ENCODE measurements at regions not wholly inside any gene's neighbourhood (a gene's known extent, or its start where the extent isn't known, plus 50 kb on each side); places are given as distances from the start of the nearest gene placed in this dataset.

- H2AFZ ChIP-seq (ENCODE audit: low read depth, low read length), result no peak overlapping the region
- 86% methylated on average over 2 of the region's 2 CpGs for WGBS
- H3K79me1 ChIP-seq (replicated peaks; ENCODE audit: low read length, poor library complexity, severe bottlenecking), result no peaks in the 10 kb centered on the region
These were observed 112.0 kb upstream of the PNPT1 start for GRCh38 chr2:55805686-55806085.

GRCh38 chr2:55804535-55804934 is 110.9 kb upstream of the PNPT1 start:
- Histone ChIP-seq H3K14ac (ENCODE audit: low read length in 2 of 2) (no peak overlapping the region), H2BK12ac (ENCODE audit: low read length in 2 of 2) (no peak overlapping the region), H3K18ac (ENCODE audit: low read depth in 1 of 2, low read length in 2 of 2) (no peak overlapping the region), H2BK15ac (ENCODE audit: low read depth, poor library complexity, severe bottlenecking) (no peak overlapping the region), H3K27ac (ENCODE audit: low read length, poor library complexity, severe bottlenecking) (no peak overlapping the region), H3K9me3 (ENCODE audit: control insufficient read depth, low read length) (no peaks in the 10 kb centered on the region), H3K4ac (ENCODE audit: low read depth in 1 of 2, low read length in 2 of 2) (no peak overlapping the region), H3K4me3 (ENCODE audit: insufficient read depth in 1 of 2, low read depth in 1 of 2, low read length in 2 of 2) (no peak overlapping the region), H2AK5ac (ENCODE audit: low read length, severe bottlenecking) (no peak overlapping the region), H3K4me1 (ENCODE audit: control insufficient read depth, insufficient read depth, low read depth, low read length) (no peaks in the 10 kb centered on the region), H2BK5ac (ENCODE audit: low read depth, low read length, poor library complexity, severe bottlenecking) (no peak overlapping the region), H3K79me1 (replicated peaks; ENCODE audit: low read length, poor library complexity, severe bottlenecking) (no peaks in the 10 kb centered on the region), H3K27me3 (ENCODE audit: control insufficient read depth in 1 of 2, insufficient read depth in 1 of 2, low read length in 2 of 2) (no peaks in the 10 kb centered on the region), H3K36me3 (ENCODE audit: control insufficient read depth in 1 of 2, insufficient read depth in 2 of 2, low read depth in 1 of 2, low read length in 2 of 2) (no peaks in the 10 kb centered on the region), H2AFZ (ENCODE audit: low read depth, low read length) (no peak overlapping the region), H4K91ac (ENCODE audit: low read length) (no peak overlapping the region), H3K9ac (ENCODE audit: low read length) (peak overlapping the region; percentile 9), H3K23ac (ENCODE audit: low read length in 2 of 2) (no peak overlapping the region), H2BK120ac (ENCODE audit: low read depth, low read length) (no peak overlapping the region), H3K4me2 (ENCODE audit: low read length, poor library complexity, severe bottlenecking) (no peak overlapping the region), H4K8ac (ENCODE audit: low read length) (no peak overlapping the region)
- DNase-seq, result no peak
- 61% methylated on average over 6 of the region's 6 CpGs for WGBS

More at GRCh38 chr2:55805686-55806085, 112.0 kb upstream of the PNPT1 start:
- no peaks in the 10 kb centered on the region for H3K4me1 ChIP-seq (ENCODE audit: control insufficient read depth, insufficient read depth, low read depth, low read length)
- H3K9me3 ChIP-seq (ENCODE audit: control insufficient read depth, low read length), result no peaks in the 10 kb centered on the region
- no peak overlapping the region for H3K18ac ChIP-seq (ENCODE audit: low read depth in 1 of 2, low read length in 2 of 2)
- no peak overlapping the region for H2BK5ac ChIP-seq (ENCODE audit: low read depth, low read length, poor library complexity, severe bottlenecking)
- no peaks in the 10 kb centered on the region for H3K27me3 ChIP-seq (ENCODE audit: control insufficient read depth in 1 of 2, insufficient read depth in 1 of 2, low read length in 2 of 2)
- H3K4me2 ChIP-seq (ENCODE audit: low read length, poor library complexity, severe bottlenecking), result no peak overlapping the region
- H3K14ac ChIP-seq (ENCODE audit: low read length in 2 of 2), result no peak overlapping the region
- H2BK12ac ChIP-seq (ENCODE audit: low read length in 2 of 2), result no peak overlapping the region
- H3K23ac ChIP-seq (ENCODE audit: low read length in 2 of 2), result peak overlapping the region in 1 of 2 experiments; percentile 78
- no peak overlapping the region for H4K91ac ChIP-seq (ENCODE audit: low read length)
- no peak overlapping the region for H3K9ac ChIP-seq (ENCODE audit: low read length)
- H4K8ac ChIP-seq (ENCODE audit: low read length), result no peak overlapping the region
- H3K27ac ChIP-seq (ENCODE audit: low read length, poor library complexity, severe bottlenecking), result no peak overlapping the region
- H2BK15ac ChIP-seq (ENCODE audit: low read depth, poor library complexity, severe bottlenecking), result no peak overlapping the region
- H3K36me3 ChIP-seq (ENCODE audit: control insufficient read depth in 1 of 2, insufficient read depth in 2 of 2, low read depth in 1 of 2, low read length in 2 of 2), result no peaks in the 10 kb centered on the region
- no peak for DNase-seq
- no peak overlapping the region for H3K4ac ChIP-seq (ENCODE audit: low read depth in 1 of 2, low read length in 2 of 2)
- no peak overlapping the region for H2AK5ac ChIP-seq (ENCODE audit: low read length, severe bottlenecking)
- no peak overlapping the region for H3K4me3 ChIP-seq (ENCODE audit: insufficient read depth in 1 of 2, low read depth in 1 of 2, low read length in 2 of 2)
- H2BK120ac ChIP-seq (ENCODE audit: low read depth, low read length), result no peak overlapping the region

GRCh38 chr2:55802067-55802466 is 108.4 kb upstream of the PNPT1 start:
- Histone ChIP-seq H3K18ac (ENCODE audit: low read depth in 1 of 2, low read length in 2 of 2) (peak overlapping the region in 1 of 2 experiments; percentile 12), H2BK12ac (ENCODE audit: low read length in 2 of 2) (no peak overlapping the region), H3K9me3 (ENCODE audit: control insufficient read depth, low read length) (no peaks in the 10 kb centered on the region), H3K4ac (ENCODE audit: low read depth in 1 of 2, low read length in 2 of 2) (no peak overlapping the region), H3K79me1 (replicated peaks; ENCODE audit: low read length, poor library complexity, severe bottlenecking) (no peaks in the 10 kb centered on the region), H3K9ac (ENCODE audit: low read length) (no peak overlapping the region), H2AK5ac (ENCODE audit: low read length, severe bottlenecking) (no peak overlapping the region), H3K36me3 (ENCODE audit: control insufficient read depth in 1 of 2, insufficient read depth in 2 of 2, low read depth in 1 of 2, low read length in 2 of 2) (no peaks in the 10 kb centered on the region), H4K91ac (ENCODE audit: low read length) (no peak overlapping the region), H3K27me3 (ENCODE audit: control insufficient read depth in 1 of 2, insufficient read depth in 1 of 2, low read length in 2 of 2) (no peaks in the 10 kb centered on the region), H3K4me1 (ENCODE audit: control insufficient read depth, insufficient read depth, low read depth, low read length) (no peaks in the 10 kb centered on the region), H2AFZ (ENCODE audit: low read depth, low read length) (no peak overlapping the region), H2BK15ac (ENCODE audit: low read depth, poor library complexity, severe bottlenecking) (no peak overlapping the region), H4K8ac (ENCODE audit: low read length) (no peak overlapping the region), H3K14ac (ENCODE audit: low read length in 2 of 2) (no peak overlapping the region), H3K23ac (ENCODE audit: low read length in 2 of 2) (no peak overlapping the region), H3K27ac (ENCODE audit: low read length, poor library complexity, severe bottlenecking) (no peak overlapping the region), H3K4me3 (ENCODE audit: insufficient read depth in 1 of 2, low read depth in 1 of 2, low read length in 2 of 2) (no peak overlapping the region), H2BK5ac (ENCODE audit: low read depth, low read length, poor library complexity, severe bottlenecking) (no peak overlapping the region), H3K4me2 (ENCODE audit: low read length, poor library complexity, severe bottlenecking) (no peak overlapping the region), H2BK120ac (ENCODE audit: low read depth, low read length) (no peak overlapping the region)
- WGBS, result 97% methylated on average over 2 of the region's 2 CpGs
- DNase-seq, result no peak

- H3K27ac ChIP-seq (ENCODE audit: low read length, poor library complexity, severe bottlenecking), result no peak overlapping the region
- H2BK15ac ChIP-seq (ENCODE audit: low read depth, poor library complexity, severe bottlenecking), result no peak overlapping the region
- no peak for DNase-seq
- H3K36me3 ChIP-seq (ENCODE audit: control insufficient read depth in 1 of 2, insufficient read depth in 2 of 2, low read depth in 1 of 2, low read length in 2 of 2), result no peaks in the 10 kb centered on the region
- H3K9ac ChIP-seq (ENCODE audit: low read length), result no peak overlapping the region
- H2AK5ac ChIP-seq (ENCODE audit: low read length, severe bottlenecking), result no peak overlapping the region
- no peak overlapping the region for H3K4me2 ChIP-seq (ENCODE audit: low read length, poor library complexity, severe bottlenecking)
- H2BK120ac ChIP-seq (ENCODE audit: low read depth, low read length), result no peak overlapping the region
- no peak overlapping the region for H3K4me3 ChIP-seq (ENCODE audit: insufficient read depth in 1 of 2, low read depth in 1 of 2, low read length in 2 of 2)
- WGBS, result 87% methylated on average over 1 of the region's 1 CpG
- H2BK12ac ChIP-seq (ENCODE audit: low read length in 2 of 2), result no peak overlapping the region
- no peaks in the 10 kb centered on the region for H3K27me3 ChIP-seq (ENCODE audit: control insufficient read depth in 1 of 2, insufficient read depth in 1 of 2, low read length in 2 of 2)
- no peak overlapping the region for H3K4ac ChIP-seq (ENCODE audit: low read depth in 1 of 2, low read length in 2 of 2)
- no peaks in the 10 kb centered on the region for H3K4me1 ChIP-seq (ENCODE audit: control insufficient read depth, insufficient read depth, low read depth, low read length)
- H3K9me3 ChIP-seq (ENCODE audit: control insufficient read depth, low read length), result no peaks in the 10 kb centered on the region
- no peak overlapping the region for H2AFZ ChIP-seq (ENCODE audit: low read depth, low read length)
- H4K8ac ChIP-seq (ENCODE audit: low read length), result no peak overlapping the region
- H2BK5ac ChIP-seq (ENCODE audit: low read depth, low read length, poor library complexity, severe bottlenecking), result no peak overlapping the region
- no peak overlapping the region for H3K18ac ChIP-seq (ENCODE audit: low read depth in 1 of 2, low read length in 2 of 2)
- no peak overlapping the region for H3K14ac ChIP-seq (ENCODE audit: low read length in 2 of 2)
- H3K79me1 ChIP-seq (replicated peaks; ENCODE audit: low read length, poor library complexity, severe bottlenecking), result no peaks in the 10 kb centered on the region
- no peak overlapping the region for H3K23ac ChIP-seq (ENCODE audit: low read length in 2 of 2)
- H4K91ac ChIP-seq (ENCODE audit: low read length), result no peak overlapping the region
These were observed 107.8 kb upstream of the PNPT1 start for GRCh38 chr2:55801436-55801835.

Measured in mesenchymal stem cell (in vitro differentiated cells and primary cell).